ENCODE measurements at regions not wholly inside any gene's neighbourhood (a gene's known extent, or its start where the extent isn't known, plus 50 kb on each side); places are given as distances from the start of the nearest gene placed in this dataset.

DNA sequence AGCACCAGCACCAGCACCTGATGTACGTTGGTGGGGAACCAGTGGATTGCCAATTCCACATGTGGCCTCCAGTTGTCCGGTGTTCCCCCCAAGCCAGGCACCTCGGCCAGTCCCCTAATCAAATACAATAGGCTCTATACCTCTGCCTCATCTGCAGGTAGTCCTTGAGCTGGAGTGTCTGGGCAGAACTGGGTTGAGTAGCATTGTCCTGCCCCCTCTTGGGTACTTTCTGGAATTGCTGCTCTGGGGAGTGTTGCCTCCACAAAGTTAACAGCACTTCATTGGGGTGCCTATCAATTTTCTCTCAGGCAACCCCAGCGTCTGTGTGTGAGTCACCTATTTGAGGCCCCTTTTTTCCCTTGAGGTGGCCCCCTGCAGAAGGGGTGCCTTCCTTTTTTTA is 413.0 kb upstream of the LARGE1 start:
- TF ChIP-seq ETV6 (CRISPR knock-in tag; IDR thresholded peaks at IDR 0.05) (no peak), SP1 (CRISPR knock-in tag; conservative IDR thresholded peaks at IDR 0.05) (no peak)
- TF ChIP-seq, protein P1, sequence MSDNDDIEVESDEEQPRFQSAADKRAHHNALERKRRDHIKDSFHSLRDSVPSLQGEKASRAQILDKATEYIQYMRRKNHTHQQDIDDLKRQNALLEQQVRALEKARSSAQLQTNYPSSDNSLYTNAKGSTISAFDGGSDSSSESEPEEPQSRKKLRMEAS (CRISPR knock-in tag; IDR thresholded peaks at IDR 0.05) = no peak
- TF ChIP-seq, protein P2, sequence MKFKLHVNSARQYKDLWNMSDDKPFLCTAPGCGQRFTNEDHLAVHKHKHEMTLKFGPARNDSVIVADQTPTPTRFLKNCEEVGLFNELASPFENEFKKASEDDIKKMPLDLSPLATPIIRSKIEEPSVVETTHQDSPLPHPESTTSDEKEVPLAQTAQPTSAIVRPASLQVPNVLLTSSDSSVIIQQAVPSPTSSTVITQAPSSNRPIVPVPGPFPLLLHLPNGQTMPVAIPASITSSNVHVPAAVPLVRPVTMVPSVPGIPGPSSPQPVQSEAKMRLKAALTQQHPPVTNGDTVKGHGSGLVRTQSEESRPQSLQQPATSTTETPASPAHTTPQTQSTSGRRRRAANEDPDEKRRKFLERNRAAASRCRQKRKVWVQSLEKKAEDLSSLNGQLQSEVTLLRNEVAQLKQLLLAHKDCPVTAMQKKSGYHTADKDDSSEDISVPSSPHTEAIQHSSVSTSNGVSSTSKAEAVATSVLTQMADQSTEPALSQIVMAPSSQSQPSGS (CRISPR knock-in tag; IDR thresholded peaks at IDR 0.05; ENCODE audit: borderline replicate concordance, low read depth) = no peak
- TF ChIP-seq, protein P3, sequence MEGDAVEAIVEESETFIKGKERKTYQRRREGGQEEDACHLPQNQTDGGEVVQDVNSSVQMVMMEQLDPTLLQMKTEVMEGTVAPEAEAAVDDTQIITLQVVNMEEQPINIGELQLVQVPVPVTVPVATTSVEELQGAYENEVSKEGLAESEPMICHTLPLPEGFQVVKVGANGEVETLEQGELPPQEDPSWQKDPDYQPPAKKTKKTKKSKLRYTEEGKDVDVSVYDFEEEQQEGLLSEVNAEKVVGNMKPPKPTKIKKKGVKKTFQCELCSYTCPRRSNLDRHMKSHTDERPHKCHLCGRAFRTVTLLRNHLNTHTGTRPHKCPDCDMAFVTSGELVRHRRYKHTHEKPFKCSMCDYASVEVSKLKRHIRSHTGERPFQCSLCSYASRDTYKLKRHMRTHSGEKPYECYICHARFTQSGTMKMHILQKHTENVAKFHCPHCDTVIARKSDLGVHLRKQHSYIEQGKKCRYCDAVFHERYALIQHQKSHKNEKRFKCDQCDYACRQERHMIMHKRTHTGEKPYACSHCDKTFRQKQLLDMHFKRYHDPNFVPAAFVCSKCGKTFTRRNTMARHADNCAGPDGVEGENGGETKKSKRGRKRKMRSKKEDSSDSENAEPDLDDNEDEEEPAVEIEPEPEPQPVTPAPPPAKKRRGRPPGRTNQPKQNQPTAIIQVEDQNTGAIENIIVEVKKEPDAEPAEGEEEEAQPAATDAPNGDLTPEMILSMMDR (IDR thresholded peaks at IDR 0.05) = no peak
- TF ChIP-seq, protein P4, sequence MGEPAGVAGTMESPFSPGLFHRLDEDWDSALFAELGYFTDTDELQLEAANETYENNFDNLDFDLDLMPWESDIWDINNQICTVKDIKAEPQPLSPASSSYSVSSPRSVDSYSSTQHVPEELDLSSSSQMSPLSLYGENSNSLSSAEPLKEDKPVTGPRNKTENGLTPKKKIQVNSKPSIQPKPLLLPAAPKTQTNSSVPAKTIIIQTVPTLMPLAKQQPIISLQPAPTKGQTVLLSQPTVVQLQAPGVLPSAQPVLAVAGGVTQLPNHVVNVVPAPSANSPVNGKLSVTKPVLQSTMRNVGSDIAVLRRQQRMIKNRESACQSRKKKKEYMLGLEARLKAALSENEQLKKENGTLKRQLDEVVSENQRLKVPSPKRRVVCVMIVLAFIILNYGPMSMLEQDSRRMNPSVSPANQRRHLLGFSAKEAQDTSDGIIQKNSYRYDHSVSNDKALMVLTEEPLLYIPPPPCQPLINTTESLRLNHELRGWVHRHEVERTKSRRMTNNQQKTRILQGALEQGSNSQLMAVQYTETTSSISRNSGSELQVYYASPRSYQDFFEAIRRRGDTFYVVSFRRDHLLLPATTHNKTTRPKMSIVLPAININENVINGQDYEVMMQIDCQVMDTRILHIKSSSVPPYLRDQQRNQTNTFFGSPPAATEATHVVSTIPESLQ (CRISPR knock-in tag; IDR thresholded peaks at IDR 0.05) = no peak
- TF ChIP-seq, protein P5, sequence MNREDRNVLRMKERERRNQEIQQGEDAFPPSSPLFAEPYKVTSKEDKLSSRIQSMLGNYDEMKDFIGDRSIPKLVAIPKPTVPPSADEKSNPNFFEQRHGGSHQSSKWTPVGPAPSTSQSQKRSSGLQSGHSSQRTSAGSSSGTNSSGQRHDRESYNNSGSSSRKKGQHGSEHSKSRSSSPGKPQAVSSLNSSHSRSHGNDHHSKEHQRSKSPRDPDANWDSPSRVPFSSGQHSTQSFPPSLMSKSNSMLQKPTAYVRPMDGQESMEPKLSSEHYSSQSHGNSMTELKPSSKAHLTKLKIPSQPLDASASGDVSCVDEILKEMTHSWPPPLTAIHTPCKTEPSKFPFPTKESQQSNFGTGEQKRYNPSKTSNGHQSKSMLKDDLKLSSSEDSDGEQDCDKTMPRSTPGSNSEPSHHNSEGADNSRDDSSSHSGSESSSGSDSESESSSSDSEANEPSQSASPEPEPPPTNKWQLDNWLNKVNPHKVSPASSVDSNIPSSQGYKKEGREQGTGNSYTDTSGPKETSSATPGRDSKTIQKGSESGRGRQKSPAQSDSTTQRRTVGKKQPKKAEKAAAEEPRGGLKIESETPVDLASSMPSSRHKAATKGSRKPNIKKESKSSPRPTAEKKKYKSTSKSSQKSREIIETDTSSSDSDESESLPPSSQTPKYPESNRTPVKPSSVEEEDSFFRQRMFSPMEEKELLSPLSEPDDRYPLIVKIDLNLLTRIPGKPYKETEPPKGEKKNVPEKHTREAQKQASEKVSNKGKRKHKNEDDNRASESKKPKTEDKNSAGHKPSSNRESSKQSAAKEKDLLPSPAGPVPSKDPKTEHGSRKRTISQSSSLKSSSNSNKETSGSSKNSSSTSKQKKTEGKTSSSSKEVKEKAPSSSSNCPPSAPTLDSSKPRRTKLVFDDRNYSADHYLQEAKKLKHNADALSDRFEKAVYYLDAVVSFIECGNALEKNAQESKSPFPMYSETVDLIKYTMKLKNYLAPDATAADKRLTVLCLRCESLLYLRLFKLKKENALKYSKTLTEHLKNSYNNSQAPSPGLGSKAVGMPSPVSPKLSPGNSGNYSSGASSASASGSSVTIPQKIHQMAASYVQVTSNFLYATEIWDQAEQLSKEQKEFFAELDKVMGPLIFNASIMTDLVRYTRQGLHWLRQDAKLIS (CRISPR knock-in tag; IDR thresholded peaks at IDR 0.05; ENCODE audit: borderline replicate concordance) = no peak
- TF ChIP-seq, protein P6, sequence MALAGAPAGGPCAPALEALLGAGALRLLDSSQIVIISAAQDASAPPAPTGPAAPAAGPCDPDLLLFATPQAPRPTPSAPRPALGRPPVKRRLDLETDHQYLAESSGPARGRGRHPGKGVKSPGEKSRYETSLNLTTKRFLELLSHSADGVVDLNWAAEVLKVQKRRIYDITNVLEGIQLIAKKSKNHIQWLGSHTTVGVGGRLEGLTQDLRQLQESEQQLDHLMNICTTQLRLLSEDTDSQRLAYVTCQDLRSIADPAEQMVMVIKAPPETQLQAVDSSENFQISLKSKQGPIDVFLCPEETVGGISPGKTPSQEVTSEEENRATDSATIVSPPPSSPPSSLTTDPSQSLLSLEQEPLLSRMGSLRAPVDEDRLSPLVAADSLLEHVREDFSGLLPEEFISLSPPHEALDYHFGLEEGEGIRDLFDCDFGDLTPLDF (CRISPR knock-in tag; IDR thresholded peaks at IDR 0.05) = no peak

Data from WTC11 (cell line).